ENCODE measurements at regions not wholly inside any gene's neighbourhood (a gene's known extent, or its start where the extent isn't known, plus 50 kb on each side); places are given as distances from the start of the nearest gene placed in this dataset.

GRCh38 chr15:85312486-85312885 is 67.9 kb upstream of the AKAP13 start:
- DNase-seq, result no peak
- no peaks in the 10 kb centered on the region for H3K27me3 Mint-ChIP-seq
- peaks cover 62% of the 10 kb centered on the region for H3K4me1 Mint-ChIP-seq (ENCODE audit: low read depth)
- no peaks in the 10 kb centered on the region for H3K9me3 Mint-ChIP-seq
- H3K27ac Mint-ChIP-seq, result peak overlapping the region; percentile 51
- no peaks in the 10 kb centered on the region for H3K36me3 Mint-ChIP-seq (ENCODE audit: low read depth)
- H3K4me3 Mint-ChIP-seq, result no peak overlapping the region

DNA sequence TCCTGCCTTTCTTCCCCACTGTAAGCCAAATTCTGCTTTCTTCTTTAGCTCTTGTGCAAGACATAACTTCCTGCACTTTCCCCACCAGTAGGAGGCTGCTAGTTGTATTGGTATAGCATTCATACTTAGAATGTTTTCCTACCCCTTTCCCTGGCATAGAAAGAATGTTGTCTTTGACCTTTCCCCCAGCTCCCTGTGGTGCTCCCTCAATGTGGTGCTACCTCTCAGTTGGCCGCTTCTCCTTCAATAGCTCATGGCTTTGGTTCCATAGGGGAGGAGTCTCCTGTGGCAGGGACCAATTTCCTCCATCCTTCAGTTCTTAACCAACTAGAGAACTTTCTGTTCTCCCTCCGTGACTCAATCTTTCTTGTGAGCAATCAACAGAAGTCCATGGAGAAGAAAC is 67.5 kb upstream of the AKAP13 start:
- Mint-ChIP-seq H3K9me3 (no peaks in the 10 kb centered on the region), H3K36me3 (ENCODE audit: low read depth) (no peaks in the 10 kb centered on the region), H3K27ac (peak overlapping the region; percentile 51), H3K4me3 (no peak overlapping the region), H3K27me3 (no peaks in the 10 kb centered on the region), H3K4me1 (ENCODE audit: low read depth) (peaks cover 65% of the 10 kb centered on the region)
- no peak for DNase-seq

DNA sequence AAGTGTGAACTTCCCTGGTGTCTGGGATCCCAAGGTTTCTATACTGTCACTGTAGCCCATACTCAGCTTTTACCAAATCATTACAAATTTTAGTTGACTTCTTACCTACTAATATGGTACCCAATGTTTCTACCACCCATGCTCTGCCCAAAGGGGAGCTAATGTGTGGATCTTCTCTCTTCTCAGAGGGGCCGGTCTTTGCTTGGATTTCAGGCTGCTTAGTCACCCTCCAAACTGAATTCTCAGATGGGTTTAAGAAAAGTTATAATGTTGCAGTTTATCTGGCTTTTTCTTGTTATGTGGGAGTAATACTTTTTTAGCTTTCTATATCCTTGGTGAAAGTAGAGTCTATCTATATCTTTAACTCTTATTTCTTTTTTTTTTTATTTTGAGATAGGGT is 67.1 kb upstream of the AKAP13 start:
- peaks cover 67% of the 10 kb centered on the region for H3K4me1 Mint-ChIP-seq (ENCODE audit: low read depth)
- no peak overlapping the region for H3K27ac Mint-ChIP-seq
- H3K36me3 Mint-ChIP-seq (ENCODE audit: low read depth), result no peaks in the 10 kb centered on the region
- DNase-seq, result no peak
- no peaks in the 10 kb centered on the region for H3K27me3 Mint-ChIP-seq
- no peaks in the 10 kb centered on the region for H3K9me3 Mint-ChIP-seq
- no peak overlapping the region for H3K4me3 Mint-ChIP-seq

DNA sequence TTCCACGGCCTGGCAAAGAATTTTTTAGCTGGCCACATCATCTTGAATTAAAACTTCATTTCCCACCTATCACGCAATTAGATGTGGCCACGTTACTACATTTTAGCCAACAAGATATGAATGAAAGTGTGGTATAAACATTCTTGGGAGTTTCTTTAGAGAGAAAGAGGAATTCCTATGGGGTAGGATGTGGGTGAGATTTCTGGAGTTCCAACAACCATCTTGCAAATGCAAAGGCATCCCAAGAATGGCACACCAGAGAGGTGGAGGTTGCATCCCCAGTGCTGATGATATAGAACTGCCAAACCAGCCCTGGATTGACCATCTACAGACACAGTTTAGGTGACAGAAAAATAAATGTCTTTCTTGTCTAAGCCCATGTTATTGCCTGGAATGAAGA is 66.3 kb upstream of the AKAP13 start:
- H3K36me3 Mint-ChIP-seq (ENCODE audit: low read depth), result no peaks in the 10 kb centered on the region
- H3K9me3 Mint-ChIP-seq, result no peaks in the 10 kb centered on the region
- no peak overlapping the region for H3K27ac Mint-ChIP-seq
- DNase-seq, result no peak
- H3K27me3 Mint-ChIP-seq, result no peaks in the 10 kb centered on the region
- H3K4me3 Mint-ChIP-seq, result no peak overlapping the region
- peaks cover 66% of the 10 kb centered on the region for H3K4me1 Mint-ChIP-seq (ENCODE audit: low read depth)

- Mint-ChIP-seq H3K4me1 (ENCODE audit: low read depth) (peaks cover 67% of the 10 kb centered on the region), H3K36me3 (ENCODE audit: low read depth) (no peaks in the 10 kb centered on the region), H3K4me3 (no peak overlapping the region), H3K27me3 (no peaks in the 10 kb centered on the region), H3K9me3 (no peaks in the 10 kb centered on the region), H3K27ac (peak overlapping the region; percentile 24)
- no peak for DNase-seq
These were observed 65.8 kb upstream of the AKAP13 start for GRCh38 chr15:85314633-85315032.

DNA sequence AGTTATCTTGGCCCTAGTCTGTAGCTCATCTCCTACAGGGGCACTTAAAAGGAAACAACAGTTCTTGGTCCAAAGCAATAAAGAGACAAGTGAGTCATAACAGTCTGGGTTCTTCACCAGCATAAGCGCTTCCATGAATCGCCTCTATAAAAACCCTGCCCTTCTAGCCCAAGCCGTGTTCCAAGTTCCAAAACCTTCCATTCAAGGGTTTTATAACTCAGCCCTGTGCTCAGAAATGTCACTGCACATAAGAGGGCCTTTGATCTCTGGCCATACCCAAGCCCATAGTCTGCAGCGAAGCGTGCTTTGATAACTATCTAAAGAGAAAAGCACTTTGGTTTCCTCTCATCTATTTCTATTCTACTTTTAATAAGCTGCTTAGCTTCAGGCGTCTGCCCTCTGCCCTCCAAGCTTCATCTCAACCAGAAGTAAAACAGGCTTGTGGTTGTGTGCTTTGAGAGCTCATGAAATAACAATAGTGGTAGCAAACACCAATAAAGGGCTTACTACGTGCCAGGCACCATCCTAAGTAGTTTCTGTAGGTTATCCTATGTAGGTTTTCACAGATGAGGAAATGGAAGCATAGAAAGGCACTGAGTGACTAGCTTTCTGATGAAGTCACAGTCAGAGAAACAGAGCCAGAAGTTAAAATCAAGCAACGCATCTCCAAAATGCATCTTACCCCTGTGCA is 64.0 kb upstream of the AKAP13 start:
- peak overlapping the region; percentile 88 for H3K27ac Mint-ChIP-seq
- H3K4me3 Mint-ChIP-seq, result peak overlapping the region; percentile 38
- peaks cover 67% of the 10 kb centered on the region for H3K4me1 Mint-ChIP-seq (ENCODE audit: low read depth)
- H3K27me3 Mint-ChIP-seq, result no peaks in the 10 kb centered on the region
- DNase-seq, result no peak
- H3K9me3 Mint-ChIP-seq, result peaks cover 3% of the 10 kb centered on the region
- no peaks in the 10 kb centered on the region for H3K36me3 Mint-ChIP-seq (ENCODE audit: low read depth)

GRCh38 chr15:85318048-85318731 is 62.2 kb upstream of the AKAP13 start:
- peaks cover 5% of the 10 kb centered on the region for H3K9me3 Mint-ChIP-seq
- no peak overlapping the region for H3K4me3 Mint-ChIP-seq
- H3K36me3 Mint-ChIP-seq (ENCODE audit: low read depth), result peaks cover 3% of the 10 kb centered on the region
- no peak for DNase-seq
- H3K4me1 Mint-ChIP-seq (ENCODE audit: low read depth), result peaks cover 55% of the 10 kb centered on the region
- no peaks in the 10 kb centered on the region for H3K27me3 Mint-ChIP-seq
- H3K27ac Mint-ChIP-seq, result peak overlapping the region; percentile 83

- Mint-ChIP-seq H3K9me3 (peaks cover 5% of the 10 kb centered on the region), H3K4me1 (ENCODE audit: low read depth) (peaks cover 52% of the 10 kb centered on the region), H3K27ac (peak overlapping the region; percentile 83), H3K4me3 (no peak overlapping the region), H3K36me3 (ENCODE audit: low read depth) (peaks cover 3% of the 10 kb centered on the region), H3K27me3 (no peaks in the 10 kb centered on the region)
- DNase-seq, result no peak
These were observed 61.7 kb upstream of the AKAP13 start for GRCh38 chr15:85318732-85319076.

GRCh38 chr15:85324202-85324601 is 56.2 kb upstream of the AKAP13 start:
- H3K27me3 Mint-ChIP-seq, result no peaks in the 10 kb centered on the region
- H3K27ac Mint-ChIP-seq, result no peak overlapping the region
- no peak for DNase-seq
- H3K4me1 Mint-ChIP-seq (ENCODE audit: low read depth), result peaks cover 15% of the 10 kb centered on the region
- peaks cover 3% of the 10 kb centered on the region for H3K36me3 Mint-ChIP-seq (ENCODE audit: low read depth)
- peaks cover 5% of the 10 kb centered on the region for H3K9me3 Mint-ChIP-seq
- H3K4me3 Mint-ChIP-seq, result no peak overlapping the region

DNA sequence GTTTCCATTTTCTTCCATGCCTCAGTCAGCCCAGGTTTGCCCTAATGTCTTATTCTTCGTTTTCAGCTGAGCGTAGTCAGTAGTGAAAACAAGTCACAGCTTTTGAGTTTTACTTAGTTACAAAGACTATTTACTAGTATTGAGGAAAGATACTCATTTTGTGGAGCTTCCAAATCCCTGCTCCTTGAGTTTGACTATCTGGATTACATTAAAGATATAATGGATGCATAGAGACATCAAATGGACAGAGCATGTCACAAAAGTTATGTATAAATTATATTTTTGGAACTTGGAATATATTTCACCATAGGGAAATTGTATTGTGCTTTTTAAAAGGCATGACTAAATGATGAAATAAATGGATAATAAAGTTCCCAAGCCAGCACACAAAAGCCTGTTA is 54.6 kb upstream of the AKAP13 start:
- H3K4me1 Mint-ChIP-seq (ENCODE audit: low read depth), result peaks cover 28% of the 10 kb centered on the region
- H3K9me3 Mint-ChIP-seq, result peaks cover 2% of the 10 kb centered on the region
- no peak overlapping the region for H3K27ac Mint-ChIP-seq
- no peak for DNase-seq
- H3K27me3 Mint-ChIP-seq, result no peaks in the 10 kb centered on the region
- H3K36me3 Mint-ChIP-seq (ENCODE audit: low read depth), result peaks cover 3% of the 10 kb centered on the region
- no peak overlapping the region for H3K4me3 Mint-ChIP-seq

DNA sequence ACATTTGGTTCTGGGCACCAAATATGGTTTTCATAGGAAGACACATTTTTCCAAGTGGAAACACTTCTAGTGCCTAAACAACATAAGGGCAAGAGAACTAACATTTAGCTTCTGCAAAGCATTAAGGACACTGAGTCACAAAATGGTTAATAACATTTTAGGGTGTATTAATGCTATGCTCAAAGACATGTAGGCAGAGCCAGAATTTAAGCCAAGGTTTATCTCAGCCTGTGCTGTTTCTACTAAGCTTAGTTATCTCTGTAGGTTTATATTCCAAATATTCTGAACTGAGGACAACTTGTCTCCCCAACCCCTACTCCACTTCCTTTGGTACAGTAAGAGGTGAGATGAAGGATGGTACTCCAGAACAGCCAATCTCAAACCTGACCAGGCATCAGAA is 54.1 kb upstream of the AKAP13 start:
- no peak overlapping the region for H3K27ac Mint-ChIP-seq
- no peak overlapping the region for H3K4me3 Mint-ChIP-seq
- H3K4me1 Mint-ChIP-seq (ENCODE audit: low read depth), result peaks cover 32% of the 10 kb centered on the region
- peaks cover 3% of the 10 kb centered on the region for H3K36me3 Mint-ChIP-seq (ENCODE audit: low read depth)
- no peaks in the 10 kb centered on the region for H3K27me3 Mint-ChIP-seq
- peaks cover 2% of the 10 kb centered on the region for H3K9me3 Mint-ChIP-seq
- DNase-seq, result no peak

DNA sequence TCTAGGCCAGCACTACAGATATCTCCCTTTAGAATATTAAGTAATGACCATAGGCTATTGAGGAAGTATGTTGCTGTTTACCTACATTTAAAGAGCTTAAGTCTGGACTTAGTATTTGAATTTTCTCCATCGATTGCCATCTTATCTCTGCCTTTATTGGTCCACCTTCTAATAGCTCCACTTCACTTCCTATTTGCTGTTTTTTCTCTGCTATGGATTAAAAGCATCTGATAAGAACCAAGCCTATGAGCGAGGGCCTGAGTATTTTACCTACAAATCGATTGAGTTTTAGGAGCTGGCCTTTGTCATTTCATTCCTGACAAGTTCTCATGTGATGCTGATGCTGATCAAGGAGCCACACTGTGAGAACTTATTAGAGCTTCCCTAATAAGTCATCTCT is 52.6 kb upstream of the AKAP13 start:
- H3K9me3 Mint-ChIP-seq, result peaks cover under 1% of the 10 kb centered on the region
- no peaks in the 10 kb centered on the region for H3K36me3 Mint-ChIP-seq (ENCODE audit: low read depth)
- no peak for DNase-seq
- no peaks in the 10 kb centered on the region for H3K27me3 Mint-ChIP-seq
- H3K4me1 Mint-ChIP-seq (ENCODE audit: low read depth), result peaks cover 42% of the 10 kb centered on the region
- no peak overlapping the region for H3K4me3 Mint-ChIP-seq
- H3K27ac Mint-ChIP-seq, result no peak overlapping the region

DNA sequence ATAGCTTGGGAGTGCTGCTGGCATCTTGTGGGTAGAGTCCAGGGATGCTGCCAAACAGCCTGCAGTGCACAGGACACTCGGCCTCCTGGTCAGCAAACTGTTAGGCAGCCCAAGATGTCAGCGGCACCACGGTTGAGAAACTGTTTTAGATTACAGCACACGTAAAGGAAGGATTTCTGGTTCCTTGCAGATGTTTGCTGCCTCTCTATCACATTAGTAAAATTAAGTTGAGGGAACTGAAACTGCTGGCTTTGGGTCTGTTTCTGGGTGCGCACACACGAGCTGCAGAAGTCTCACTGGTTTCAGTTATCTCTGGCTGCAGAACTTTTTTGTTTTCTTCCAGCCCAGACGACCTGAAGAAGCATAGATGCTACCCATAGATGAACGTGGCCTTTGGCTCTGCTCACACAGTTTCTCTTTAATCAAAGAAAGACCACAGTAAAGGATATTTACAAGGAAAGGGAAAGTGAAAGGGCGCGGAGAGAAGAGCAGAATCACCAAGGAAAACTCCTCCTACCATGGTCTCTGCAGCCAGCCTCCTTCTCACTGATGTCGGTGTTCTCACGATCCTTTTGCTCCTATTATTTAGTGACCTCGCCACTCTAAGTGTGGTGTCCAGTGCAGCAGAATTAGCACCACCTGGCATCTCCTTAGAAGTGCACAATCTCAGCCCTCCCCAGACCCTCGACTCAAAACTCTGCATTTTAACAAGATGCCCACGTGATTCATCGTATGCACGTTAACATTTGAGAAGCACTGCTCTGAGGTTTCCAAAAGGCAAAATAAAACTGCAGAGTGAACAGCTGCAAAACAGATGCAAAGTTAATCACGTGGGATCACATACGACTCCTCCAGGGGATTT is 50.6 kb upstream of the AKAP13 start:
- DNase-seq, result peak; percentile 59
- Mint-ChIP-seq H3K27ac (peak overlapping the region; percentile 88), H3K27me3 (no peaks in the 10 kb centered on the region), H3K4me3 (peak overlapping the region; percentile 83), H3K36me3 (ENCODE audit: low read depth) (no peaks in the 10 kb centered on the region), H3K9me3 (no peaks in the 10 kb centered on the region), H3K4me1 (ENCODE audit: low read depth) (peaks cover 44% of the 10 kb centered on the region)

Data from activated T-cell treated with anti-CD3 and anti-CD28 coated beads, Interleukin-2, amount 50 U/mL, for 24 hours (primary cell).